Hepatocyte (in vitro differentiated cells): ENCODE measurements at regions not wholly inside any gene's neighbourhood (a gene's known extent, or its start where the extent isn't known, plus 50 kb on each side); places are given as distances from the start of the nearest gene placed in this dataset.

Experiments
- CTCF ChIP-seq: fragments of 200-600 bp; sonication (generic); IDR thresholded peaks from 2 replicates; pipeline ENCODE4 v1.5.1; 2016; ENCODE audit warnings: antibody characterized with exemption, mild to moderate bottlenecking; ENCODE audit not compliant: poor library complexity
- EZH2 ChIP-seq: fragments of 200-600 bp; sonication (generic); IDR thresholded peaks from 2 replicates; pipeline ENCODE4 v1.6.1; 2016; ENCODE audit warnings: antibody characterized with exemption, mild to moderate bottlenecking, borderline replicate concordance
- EZH2phosphoT487 ChIP-seq: fragments of 200-600 bp; sonication (generic); IDR thresholded peaks from one replicate; pipeline ENCODE4 v1.6.1; 2018; ENCODE audit warnings: antibody characterized with exemption, mild to moderate bottlenecking, low read depth, moderate library complexity; ENCODE audit not compliant: unreplicated experiment, severe bottlenecking

DNA sequence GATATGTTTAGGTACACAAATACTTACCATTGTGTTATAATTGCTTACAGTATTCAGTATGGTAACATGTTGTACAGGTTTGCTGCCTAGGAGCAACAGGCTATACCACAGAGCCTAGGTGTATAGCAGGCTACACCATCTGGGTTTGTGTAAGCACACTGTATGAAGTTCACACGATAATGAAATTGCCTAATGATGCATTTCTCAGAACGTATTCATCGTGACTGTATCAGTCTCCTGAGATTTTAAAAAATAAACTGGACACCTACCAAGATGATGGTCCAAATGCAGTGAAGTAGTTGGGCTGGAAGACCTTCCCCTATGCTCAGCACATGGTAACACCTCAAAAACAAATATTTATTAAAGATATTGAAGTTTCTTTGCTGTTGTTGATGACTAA, 103.3 kb upstream of the NFIB start:
- TF ChIP-seq EZH2phosphoT487 (no peak), CTCF (no peak), EZH2 (no peak)
